K562 (cell line): ENCODE measurements at regions not wholly inside any gene's neighbourhood (a gene's known extent, or its start where the extent isn't known, plus 50 kb on each side); places are given as distances from the start of the nearest gene placed in this dataset.

Experiments
- ATAC-seq: fragments of 200-7000 bp; cut with Tn5 transposase; 3 replicates; pipeline ENCODE4 v1.9.1; 2020; ENCODE audit warnings: moderate library complexity
- BruUV-seq: library from RNA; stranded (reverse); fragments of 400-500 nt; replicated peaks from 2 replicates; lab custom pipeline; 2021; lab: Mats Ljungman, UMichigan
- CTCF ChIA-PET: fragments of 300-600 bp; formaldehyde crosslinking; extraction: SDS; loops from one replicate; lab custom pipeline; 2021; ENCODE audit warnings: low intra/inter-chr PET ratio; lab: Yijun Ruan, JAX
- POLR2A ChIA-PET: fragments of 300-600, 350-650 bp; sonication (Branson Sonifier 250); formaldehyde crosslinking; extraction: SDS; loops from one replicate; lab custom pipeline; 2021; ENCODE audit warnings: antibody characterized with exemption, inconsistent platforms; lab: Yijun Ruan, JAX
- DNase-seq, 4 experiments: peaks; one replicate each; pipeline versions ENCODE4 v3.0.0 to v3.0.0-alpha.2; 2011 to 2018; ENCODE audit warnings: low spot score in 3 of 4, mixed read lengths in 3 of 4; ENCODE audit errors: extremely low read depth in 1 of 4
- FAIRE-seq: peaks from 2 replicates; lab custom pipeline; 2011; peaks lifted over from hg19 to GRCh38; lab: Jason Lieb, UNC
- H2AFZ ChIP-seq: 2 replicates; pipeline ENCODE4 v1.6.0; 2011; ENCODE audit warnings: low read depth, low read length, control low read depth, inconsistent platforms
- H3K27ac ChIP-seq: fragments of 200-600 bp; 3 replicates; pipeline ENCODE4 v1.8.0; 2011; ENCODE audit warnings: low read depth, mild to moderate bottlenecking, control low read depth, inconsistent platforms, low read length, moderate library complexity, mixed read lengths; ENCODE audit errors: extremely low read depth
- H3K27me3 ChIP-seq, 2 experiments: fragments of 300-600 bp in 1 of 2; 2 replicates in 1 of 2; 3 replicates in 1 of 2; pipeline versions ENCODE4 v1.6.0 to v1.8.0; 2011; ENCODE audit warnings: inconsistent platforms in 2 of 2, low read length in 2 of 2, mild to moderate bottlenecking in 1 of 2, mixed read lengths in 1 of 2, moderate library complexity in 1 of 2; ENCODE audit not compliant: control insufficient read depth in 2 of 2, insufficient read depth in 2 of 2
- H3K36me3 ChIP-seq: fragments of 300-600 bp; 3 replicates; pipeline ENCODE4 v1.8.0; 2011; ENCODE audit warnings: mild to moderate bottlenecking, low read length, inconsistent platforms; ENCODE audit not compliant: control insufficient read depth, insufficient read depth
- H3K4me1 ChIP-seq, 2 experiments: fragments of 200-600 bp in 1 of 2; replicated peaks in 1 of 2; 2 replicates in 1 of 2; 3 replicates in 1 of 2; pipeline versions ENCODE4 v1.5.1 to v1.8.0; 2011; ENCODE audit warnings: inconsistent platforms in 2 of 2, low read length in 2 of 2, mild to moderate bottlenecking in 1 of 2, mixed read lengths in 1 of 2, moderate library complexity in 1 of 2; ENCODE audit not compliant: control insufficient read depth in 2 of 2, insufficient read depth in 2 of 2
- H3K4me2 ChIP-seq: 2 replicates; pipeline ENCODE4 v1.6.1; 2011; ENCODE audit warnings: low read length, control low read depth, inconsistent platforms, mixed read lengths; ENCODE audit not compliant: insufficient read depth
- H3K4me3 ChIP-seq: fragments of 200-600 bp; sonication (generic), shearing (Covaris generic); 2 replicates; pipeline ENCODE4 v1.5.1; 2016; ENCODE audit warnings: control low read depth, inconsistent platforms
- H3K79me2 ChIP-seq: fragments of 200-600 bp; 3 replicates; pipeline ENCODE4 v1.8.0; 2011; ENCODE audit warnings: low read length, inconsistent platforms; ENCODE audit not compliant: control insufficient read depth, insufficient read depth
- H3K9ac ChIP-seq, 2 experiments: 2 replicates each; pipeline versions ENCODE4 v1.6.0 to v1.6.1; 2011; ENCODE audit warnings: low read depth in 2 of 2, low read length in 2 of 2, control low read depth in 1 of 2, inconsistent platforms in 1 of 2, mild to moderate bottlenecking in 1 of 2, mixed read lengths in 1 of 2; ENCODE audit not compliant: insufficient read depth in 1 of 2
- H3K9me1 ChIP-seq: one replicate; pipeline ENCODE4 v1.6.0; 2011; ENCODE audit warnings: inconsistent platforms, mild to moderate bottlenecking, low read length, moderate library complexity; ENCODE audit not compliant: control insufficient read depth, insufficient read depth
- H3K9me3 ChIP-seq: replicated peaks from 2 replicates; pipeline ENCODE4 v1.5.1; 2011; ENCODE audit warnings: low read depth, low read length, inconsistent platforms; ENCODE audit not compliant: control insufficient read depth, insufficient read depth
- H4K20me1 ChIP-seq: replicated peaks from 2 replicates; pipeline ENCODE4 v1.6.1; 2011; ENCODE audit warnings: low read length, inconsistent platforms, mixed read lengths; ENCODE audit not compliant: control insufficient read depth, insufficient read depth
- ARID1B ChIP-seq: fragments of 450-650 bp; IDR thresholded peaks from 2 replicates; pipeline ENCODE4 v1.6.1; 2016; ENCODE audit warnings: antibody characterized with exemption, mild to moderate bottlenecking, inconsistent platforms
- E2F8 ChIP-seq: fragments of 450-650 bp; IDR thresholded peaks from 2 replicates; pipeline ENCODE4 v1.7.1; 2018; ENCODE audit warnings: mild to moderate bottlenecking, low read depth; ENCODE audit not compliant: partially characterized antibody
- E4F1 ChIP-seq: fragments of 250-450 bp; sonication (Bioruptor Pico); IDR thresholded peaks from 2 replicates; pipeline ENCODE4 v1.5.0; 2021; ENCODE audit warnings: mild to moderate bottlenecking, borderline replicate concordance
- GABPB1 ChIP-seq: sonication (generic); formaldehyde crosslinking; IDR thresholded peaks from 2 replicates; pipeline ENCODE4 v1.8.0; 2022; ENCODE audit warnings: mild to moderate bottlenecking, missing genetic modification reagents
- HSF4 ChIP-seq: fragments of 250-450 bp; sonication (Bioruptor Pico); IDR thresholded peaks from 2 replicates; pipeline ENCODE4 v2.1.2; 2022; ENCODE audit warnings: mild to moderate bottlenecking, moderate library complexity, borderline replicate concordance
- LEF1 ChIP-seq: fragments of 450-650 bp; IDR thresholded peaks from 2 replicates; pipeline ENCODE4 v1.6.1; 2016; ENCODE audit warnings: mild to moderate bottlenecking
- SIN3A ChIP-seq, 2 experiments: fragments of 150-350 bp in 1 of 2; IDR thresholded peaks; 2 replicates each; pipeline ENCODE4 v1.6.1; 2011 to 2016; ENCODE audit warnings: borderline replicate concordance in 2 of 2, low read depth in 2 of 2, low read length in 2 of 2, mild to moderate bottlenecking in 2 of 2, moderate library complexity in 2 of 2; ENCODE audit not compliant: control insufficient read depth in 1 of 2
- TAF15 ChIP-seq: fragments of 200-400 bp; formaldehyde crosslinking; IDR thresholded peaks from 2 replicates; pipeline ENCODE4 v1.6.1; 2017; ENCODE audit warnings: mild to moderate bottlenecking, low read depth, low read length, moderate library complexity
- ZNF146 ChIP-seq: IDR thresholded peaks from one replicate; pipeline ENCODE4 v1.6.1; 2018; ENCODE audit warnings: missing compliant biosample characterization; ENCODE audit not compliant: unreplicated experiment
- ZNF449 ChIP-seq: fragments of 250-450 bp; sonication (Bioruptor Pico); IDR thresholded peaks from 2 replicates; pipeline ENCODE4 v1.8.0; 2022; ENCODE audit warnings: moderate library complexity, mild to moderate bottlenecking, inconsistent platforms
- WGBS: fragments of 100-300 bp; shearing (Covaris generic); methylation state at CpG from one replicate; pipeline ENCODE4 v1.1.6; 2016; ENCODE audit warnings: low coverage, mixed read lengths; ENCODE audit not compliant: insufficient coverage; ENCODE audit errors: missing lambda C conversion rate; 5-methylcytosine and 5-hydroxymethylcytosine counted together
- in situ Hi-C: fragments of 300-500 bp; cut with MboI; formaldehyde crosslinking; loops from 4 replicates; pipeline ENCODE4 v1.15.0; 2018; ENCODE audit warnings: inconsistent platforms, mixed read lengths
- intact Hi-C: fragments of 100-400 bp; cut with micrococcal nuclease; formaldehyde crosslinking; loops from 2 replicates; pipeline ENCODE4 v1.14.2; 2022
- TF ChIP-seq, protein P1 (sequence below): fragments of 200-800 bp; sonication (Bioruptor generic); IDR thresholded peaks from 2 replicates; pipeline ENCODE4 v1.6.1; 2016; ENCODE audit warnings: missing genetic modification characterization, missing compliant biosample characterization

GRCh38 chr3:137224464-137224863 is 266.7 kb downstream of the IL20RB start:
- Histone ChIP-seq H3K9ac (no peak overlapping the region), H3K4me1 (no peaks in the 10 kb centered on the region), H3K9me1 (no peaks in the 10 kb centered on the region), H4K20me1 (no peaks in the 10 kb centered on the region), H3K36me3 (no peaks in the 10 kb centered on the region), H3K9me3 (no peaks in the 10 kb centered on the region), H3K4me3 (no peak overlapping the region), H3K27ac (no peak overlapping the region), H3K27me3 (no peaks in the 10 kb centered on the region), H2AFZ (no peak overlapping the region), H3K79me2 (no peaks in the 10 kb centered on the region), H3K4me2 (no peak overlapping the region)
- no peak for ATAC-seq
- no peak for DNase-seq
- WGBS, result 0% methylated on average over 3 of the region's 3 CpGs
- ChIA-PET POLR2A (no interaction called here), CTCF (no interaction called here)
- in situ Hi-C loops (no loop called here), intact Hi-C loops (no loop called here)
- no TSS peak for BruUV-seq
- no peak for FAIRE-seq
- TF ChIP-seq ZNF449 (no peak), HSF4 (CRISPR knock-in tag) (no peak), E4F1 (CRISPR knock-in tag) (no peak), ZNF146 (CRISPR knock-in tag) (no peak), LEF1 (no peak), ARID1B (no peak), SIN3A (IDR thresholded peaks at IDR 0.05; ENCODE audit: borderline replicate concordance in 2 of 2, control insufficient read depth in 1 of 2, low read depth in 2 of 2, low read length in 2 of 2) (no peak), GABPB1 (CRISPR knock-in tag) (no peak), TAF15 (no peak), E2F8 (no peak)
- TF ChIP-seq, protein P1, sequence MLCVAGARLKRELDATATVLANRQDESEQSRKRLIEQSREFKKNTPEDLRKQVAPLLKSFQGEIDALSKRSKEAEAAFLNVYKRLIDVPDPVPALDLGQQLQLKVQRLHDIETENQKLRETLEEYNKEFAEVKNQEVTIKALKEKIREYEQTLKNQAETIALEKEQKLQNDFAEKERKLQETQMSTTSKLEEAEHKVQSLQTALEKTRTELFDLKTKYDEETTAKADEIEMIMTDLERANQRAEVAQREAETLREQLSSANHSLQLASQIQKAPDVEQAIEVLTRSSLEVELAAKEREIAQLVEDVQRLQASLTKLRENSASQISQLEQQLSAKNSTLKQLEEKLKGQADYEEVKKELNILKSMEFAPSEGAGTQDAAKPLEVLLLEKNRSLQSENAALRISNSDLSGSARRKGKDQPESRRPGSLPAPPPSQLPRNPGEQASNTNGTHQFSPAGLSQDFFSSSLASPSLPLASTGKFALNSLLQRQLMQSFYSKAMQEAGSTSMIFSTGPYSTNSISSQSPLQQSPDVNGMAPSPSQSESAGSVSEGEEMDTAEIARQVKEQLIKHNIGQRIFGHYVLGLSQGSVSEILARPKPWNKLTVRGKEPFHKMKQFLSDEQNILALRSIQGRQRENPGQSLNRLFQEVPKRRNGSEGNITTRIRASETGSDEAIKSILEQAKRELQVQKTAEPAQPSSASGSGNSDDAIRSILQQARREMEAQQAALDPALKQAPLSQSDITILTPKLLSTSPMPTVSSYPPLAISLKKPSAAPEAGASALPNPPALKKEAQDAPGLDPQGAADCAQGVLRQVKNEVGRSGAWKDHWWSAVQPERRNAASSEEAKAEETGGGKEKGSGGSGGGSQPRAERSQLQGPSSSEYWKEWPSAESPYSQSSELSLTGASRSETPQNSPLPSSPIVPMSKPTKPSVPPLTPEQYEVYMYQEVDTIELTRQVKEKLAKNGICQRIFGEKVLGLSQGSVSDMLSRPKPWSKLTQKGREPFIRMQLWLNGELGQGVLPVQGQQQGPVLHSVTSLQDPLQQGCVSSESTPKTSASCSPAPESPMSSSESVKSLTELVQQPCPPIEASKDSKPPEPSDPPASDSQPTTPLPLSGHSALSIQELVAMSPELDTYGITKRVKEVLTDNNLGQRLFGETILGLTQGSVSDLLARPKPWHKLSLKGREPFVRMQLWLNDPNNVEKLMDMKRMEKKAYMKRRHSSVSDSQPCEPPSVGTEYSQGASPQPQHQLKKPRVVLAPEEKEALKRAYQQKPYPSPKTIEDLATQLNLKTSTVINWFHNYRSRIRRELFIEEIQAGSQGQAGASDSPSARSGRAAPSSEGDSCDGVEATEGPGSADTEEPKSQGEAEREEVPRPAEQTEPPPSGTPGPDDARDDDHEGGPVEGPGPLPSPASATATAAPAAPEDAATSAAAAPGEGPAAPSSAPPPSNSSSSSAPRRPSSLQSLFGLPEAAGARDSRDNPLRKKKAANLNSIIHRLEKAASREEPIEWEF (CRISPR knock-in tag), result no peak
